ENCODE measurements at regions not wholly inside any gene's neighbourhood (a gene's known extent, or its start where the extent isn't known, plus 50 kb on each side); places are given as distances from the start of the nearest gene placed in this dataset.

- Mint-ChIP-seq H3K9me3 (ENCODE audit: unreplicated experiment) (no peaks in the 10 kb centered on the region), H3K4me1 (ENCODE audit: insufficient read depth, unreplicated experiment) (no peaks in the 10 kb centered on the region), H3K36me3 (ENCODE audit: insufficient read depth, unreplicated experiment) (no peaks in the 10 kb centered on the region), H3K27ac (ENCODE audit: low read depth, unreplicated experiment) (no peak overlapping the region), H3K27me3 (ENCODE audit: insufficient read depth, unreplicated experiment) (peaks cover 85% of the 10 kb centered on the region), H3K4me3 (ENCODE audit: unreplicated experiment) (no peak overlapping the region)
- TF ChIP-seq CTCF (IDR thresholded peaks at IDR 0.05; ENCODE audit: unreplicated experiment) = no peak
- intact Hi-C loops (cut with micrococcal nuclease) = no loop called here
- BruUV-seq (replicated peaks) = no TSS peak
- CTCF ChIA-PET = no interaction called here
- DNase-seq (ENCODE audit: unreplicated experiment) = no peak
- POLR2A ChIA-PET = no interaction called here
These were observed 287.8 kb upstream of the TMEM161B start for GRCh38 chr5:88556406-88556805.

GRCh38 chr5:88555674-88556073 lies 287.0 kb upstream of the TMEM161B start:
- Mint-ChIP-seq H3K9me3 (ENCODE audit: unreplicated experiment) (no peaks in the 10 kb centered on the region), H3K27me3 (ENCODE audit: insufficient read depth, unreplicated experiment) (peaks cover 83% of the 10 kb centered on the region), H3K27ac (ENCODE audit: low read depth, unreplicated experiment) (no peak overlapping the region), H3K36me3 (ENCODE audit: insufficient read depth, unreplicated experiment) (no peaks in the 10 kb centered on the region), H3K4me3 (ENCODE audit: unreplicated experiment) (no peak overlapping the region), H3K4me1 (ENCODE audit: insufficient read depth, unreplicated experiment) (no peaks in the 10 kb centered on the region)
- DNase-seq (ENCODE audit: unreplicated experiment) = no peak
- ChIA-PET POLR2A (no interaction called here), CTCF (no interaction called here)
- intact Hi-C loops (cut with micrococcal nuclease) = no loop called here
- BruUV-seq (replicated peaks) = no TSS peak
- TF ChIP-seq CTCF (IDR thresholded peaks at IDR 0.05; ENCODE audit: unreplicated experiment) = no peak

GRCh38 chr5:88553986-88554385 lies 285.3 kb upstream of the TMEM161B start:
- ChIA-PET CTCF (no interaction called here), POLR2A (no interaction called here)
- intact Hi-C loops (cut with micrococcal nuclease) = no loop called here
- Mint-ChIP-seq H3K27ac (ENCODE audit: low read depth, unreplicated experiment) (no peak overlapping the region), H3K36me3 (ENCODE audit: insufficient read depth, unreplicated experiment) (no peaks in the 10 kb centered on the region), H3K4me3 (ENCODE audit: unreplicated experiment) (no peak overlapping the region), H3K9me3 (ENCODE audit: unreplicated experiment) (no peaks in the 10 kb centered on the region), H3K27me3 (ENCODE audit: insufficient read depth, unreplicated experiment) (peaks cover 76% of the 10 kb centered on the region), H3K4me1 (ENCODE audit: insufficient read depth, unreplicated experiment) (no peaks in the 10 kb centered on the region)
- no TSS peak for BruUV-seq (replicated peaks)
- DNase-seq (ENCODE audit: unreplicated experiment) = no peak
- TF ChIP-seq CTCF (IDR thresholded peaks at IDR 0.05; ENCODE audit: unreplicated experiment) = no peak

- H3K9me3 Mint-ChIP-seq (ENCODE audit: unreplicated experiment) = no peaks in the 10 kb centered on the region
- H3K27ac Mint-ChIP-seq (ENCODE audit: low read depth, unreplicated experiment) = no peak overlapping the region
- no peak for DNase-seq (ENCODE audit: unreplicated experiment)
- H3K27me3 Mint-ChIP-seq (ENCODE audit: insufficient read depth, unreplicated experiment) = peaks cover 76% of the 10 kb centered on the region
- H3K4me1 Mint-ChIP-seq (ENCODE audit: insufficient read depth, unreplicated experiment) = no peaks in the 10 kb centered on the region
- ChIA-PET POLR2A (no interaction called here), CTCF (interaction anchor here (0.5 kb wide), 1 partner anchor 1943 kb away, joined by 3 read pairs; no protein-coding TSS in a partner anchor)
- BruUV-seq (replicated peaks) = no TSS peak
- no peak for TF ChIP-seq CTCF (IDR thresholded peaks at IDR 0.05; ENCODE audit: unreplicated experiment)
- no peak overlapping the region for H3K4me3 Mint-ChIP-seq (ENCODE audit: unreplicated experiment)
- no peaks in the 10 kb centered on the region for H3K36me3 Mint-ChIP-seq (ENCODE audit: insufficient read depth, unreplicated experiment)
- intact Hi-C loops (cut with micrococcal nuclease) = no loop called here
These were observed 284.7 kb upstream of the TMEM161B start for GRCh38 chr5:88553136-88553875.

Data from MCF 10A (cell line).